K562 (cell line): ENCODE measurements at regions not wholly inside any gene's neighbourhood (a gene's known extent, or its start where the extent isn't known, plus 50 kb on each side); places are given as distances from the start of the nearest gene placed in this dataset.

Experiments
- ADNP ChIP-seq: fragments of 200-800 bp; sonication (Bioruptor generic); IDR thresholded peaks from 2 replicates; pipeline ENCODE4 v1.6.1; 2016; ENCODE audit warnings: missing genetic modification characterization, missing compliant biosample characterization
- ATF1 ChIP-seq, 2 experiments: fragments of 450-650 bp in 1 of 2; IDR thresholded peaks; 2 replicates each; pipeline ENCODE4 v1.6.1; 2016; ENCODE audit warnings: missing compliant biosample characterization in 1 of 2, missing genetic modification characterization in 1 of 2
- CAMTA2 ChIP-seq: fragments of 250-450 bp; sonication (Bioruptor Pico); conservative IDR thresholded peaks from 2 replicates; pipeline ENCODE4 v1.5.1; 2022
- MITF ChIP-seq: IDR thresholded peaks from 2 replicates; pipeline ENCODE4 v1.6.1; 2014; ENCODE audit warnings: antibody characterized with exemption
- NR0B1 ChIP-seq: fragments of 450-650 bp; IDR thresholded peaks from one replicate; pipeline ENCODE4 v1.6.1; 2018; ENCODE audit warnings: mild to moderate bottlenecking, moderate library complexity; ENCODE audit not compliant: partially characterized antibody
- NR1H2 ChIP-seq: sonication (generic); formaldehyde crosslinking; IDR thresholded peaks from 2 replicates; pipeline ENCODE4 v1.4.0; 2020; ENCODE audit warnings: mild to moderate bottlenecking, missing genetic modification reagents
- OTX1 ChIP-seq: fragments of 450-650 bp; formaldehyde crosslinking; IDR thresholded peaks from 2 replicates; pipeline ENCODE4 v1.4.0; 2022; ENCODE audit warnings: mild to moderate bottlenecking
- RFX7 ChIP-seq: fragments of 250-450 bp; sonication (Bioruptor Pico); IDR thresholded peaks from 2 replicates; pipeline ENCODE4 v1.5.1; 2021; ENCODE audit warnings: mild to moderate bottlenecking
- SMARCA5 ChIP-seq: fragments of 450-650 bp; IDR thresholded peaks from 2 replicates; pipeline ENCODE4 v1.6.1; 2016
- TCF7 ChIP-seq: sonication (generic); IDR thresholded peaks from 2 replicates; pipeline ENCODE4 v1.6.1; 2016; ENCODE audit warnings: antibody characterized with exemption, borderline replicate concordance
- ZBTB1 ChIP-seq: sonication (generic); formaldehyde crosslinking; IDR thresholded peaks from 2 replicates; pipeline ENCODE4 v1.8.1; 2023; ENCODE audit warnings: missing genetic modification reagents, low read depth, mild to moderate bottlenecking, borderline replicate concordance
- ZBTB26 ChIP-seq: fragments of 450-650 bp; formaldehyde crosslinking; IDR thresholded peaks from 2 replicates; pipeline ENCODE4 v1.4.0; 2022; ENCODE audit warnings: missing genetic modification characterization
- ZNF146 ChIP-seq: IDR thresholded peaks from one replicate; pipeline ENCODE4 v1.6.1; 2018; ENCODE audit warnings: missing compliant biosample characterization; ENCODE audit not compliant: unreplicated experiment
- ZNF184 ChIP-seq: sonication (generic); formaldehyde crosslinking; IDR thresholded peaks from 2 replicates; pipeline ENCODE4 v1.5.0; 2020; ENCODE audit warnings: missing genetic modification reagents
- ZNF347 ChIP-seq: fragments of 450-650 bp; formaldehyde crosslinking; IDR thresholded peaks from 2 replicates; pipeline ENCODE4 v1.4.0; 2020; ENCODE audit warnings: low read depth, mild to moderate bottlenecking, moderate library complexity
- ZNF395 ChIP-seq: fragments of 200-800 bp; sonication (Bioruptor generic); IDR thresholded peaks from 2 replicates; pipeline ENCODE4 v1.6.1; 2017; ENCODE audit warnings: missing genetic modification characterization, missing compliant biosample characterization
- ZNF668 ChIP-seq: fragments of 250-450 bp; sonication (Bioruptor Pico); IDR thresholded peaks from 2 replicates; pipeline ENCODE4 v1.8.0; 2022; ENCODE audit warnings: mild to moderate bottlenecking, inconsistent platforms
- ZNF696 ChIP-seq: fragments of 250-450 bp; sonication (Bioruptor Pico); conservative IDR thresholded peaks from 2 replicates; pipeline ENCODE4 v1.4.0; 2020; ENCODE audit warnings: mild to moderate bottlenecking, moderate library complexity
- ZNF76 ChIP-seq: fragments of 250-450 bp; sonication (Bioruptor Pico); IDR thresholded peaks from 2 replicates; pipeline ENCODE4 v1.4.0; 2020; ENCODE audit warnings: mild to moderate bottlenecking, moderate library complexity, borderline replicate concordance
- ZNF778 ChIP-seq: fragments of 450-650 bp; formaldehyde crosslinking; IDR thresholded peaks from 2 replicates; pipeline ENCODE4 v1.4.0; 2020; ENCODE audit warnings: mild to moderate bottlenecking, moderate library complexity

GRCh38 chr7:140275069-140275965, 98.5 kb upstream of the KDM7A start (continued):
- TF ChIP-seq ADNP (peak; percentile 88), ZNF668 (no peak), NR0B1 (no peak), ZNF696 (CRISPR knock-in tag) (no peak), ZNF778 (CRISPR knock-in tag) (no peak), ZNF347 (CRISPR knock-in tag) (no peak), MITF (no peak), SMARCA5 (no peak; the same call in 1 of the 2 replicates), ZBTB26 (CRISPR knock-in tag) (no peak), ZNF76 (CRISPR knock-in tag) (no peak), ZNF184 (no peak), ZNF146 (CRISPR knock-in tag) (no peak), RFX7 (CRISPR knock-in tag) (no peak), OTX1 (CRISPR knock-in tag) (no peak), ZBTB1 (CRISPR knock-in tag) (no peak), CAMTA2 (no peak), ZNF395 (0 out of 2 replicates have a peak, but pooled peaks have one; percentile 20), ATF1 (CRISPR knock-in tag; IDR thresholded peaks at IDR 0.05) (no peak), ATF1 (tag; IDR thresholded peaks at IDR 0.05) (peak; percentile 65; the same call in 1 of the 2 replicates), TCF7 (no peak), NR1H2 (CRISPR knock-in tag) (no peak)
